Stimulated activated CD8-positive, alpha-beta memory T cell treated with anti-CD3 and anti-CD28 coated beads, Interleukin-2, amount 100 ng/mL, for 48 hours (primary cell): ENCODE measurements at regions not wholly inside any gene's neighbourhood (a gene's known extent, or its start where the extent isn't known, plus 50 kb on each side); places are given as distances from the start of the nearest gene placed in this dataset.

Experiments
- DNase-seq, 2 donors: peaks; one replicate each; pipeline ENCODE4 v3.0.0-alpha.2; 2020; ENCODE audit warnings: low read depth in 2 of 2

- DNase-seq = no peak
Observed at GRCh38 chr2:41949091-41949882, 98.5 kb upstream of the PKDCC start.

GRCh38 chr2:41949883-41950665, 97.7 kb upstream of the PKDCC start:
- no peak for DNase-seq

- DNase-seq = no peak
Observed at GRCh38 chr2:41950666-41950960, 97.2 kb upstream of the PKDCC start.

GRCh38 chr2:41954304-41955291, 93.2 kb upstream of the PKDCC start:
- no peak for DNase-seq

GRCh38 chr2:41955316-41956043, 92.3 kb upstream of the PKDCC start:
- no peak for DNase-seq

GRCh38 chr2:41957431-41957830, 90.4 kb upstream of the PKDCC start:
- no peak for DNase-seq

GRCh38 chr2:41958251-41958650, 89.6 kb upstream of the PKDCC start:
- DNase-seq = no peak

- DNase-seq = no peak
Observed at GRCh38 chr2:41958775-41959174, 89.0 kb upstream of the PKDCC start.

- no peak for DNase-seq
Observed at GRCh38 chr2:41959760-41960159, 88.1 kb upstream of the PKDCC start.

- no peak for DNase-seq
Observed at GRCh38 chr2:41962922-41963622, 84.7 kb upstream of the PKDCC start.

- DNase-seq = no peak
Observed at GRCh38 chr2:41963661-41964525, 83.9 kb upstream of the PKDCC start.

- no peak for DNase-seq
Observed at GRCh38 chr2:41965173-41965908, 82.5 kb upstream of the PKDCC start.

- no peak for DNase-seq
Observed at GRCh38 chr2:41965909-41966295, 81.9 kb upstream of the PKDCC start.

- DNase-seq = no peak
Observed at GRCh38 chr2:41966431-41966893, 81.4 kb upstream of the PKDCC start.

- no peak for DNase-seq
Observed at GRCh38 chr2:41966920-41967319, 80.9 kb upstream of the PKDCC start.

GRCh38 chr2:41967476-41968181, 80.2 kb upstream of the PKDCC start:
- DNase-seq = no peak

- no peak for DNase-seq
Observed at GRCh38 chr2:41968182-41968578, 79.6 kb upstream of the PKDCC start.

- DNase-seq = no peak
Observed at GRCh38 chr2:41970988-41971660, 76.7 kb upstream of the PKDCC start.
